ENCODE measurements at regions not wholly inside any gene's neighbourhood (a gene's known extent, or its start where the extent isn't known, plus 50 kb on each side); places are given as distances from the start of the nearest gene placed in this dataset.

DNA sequence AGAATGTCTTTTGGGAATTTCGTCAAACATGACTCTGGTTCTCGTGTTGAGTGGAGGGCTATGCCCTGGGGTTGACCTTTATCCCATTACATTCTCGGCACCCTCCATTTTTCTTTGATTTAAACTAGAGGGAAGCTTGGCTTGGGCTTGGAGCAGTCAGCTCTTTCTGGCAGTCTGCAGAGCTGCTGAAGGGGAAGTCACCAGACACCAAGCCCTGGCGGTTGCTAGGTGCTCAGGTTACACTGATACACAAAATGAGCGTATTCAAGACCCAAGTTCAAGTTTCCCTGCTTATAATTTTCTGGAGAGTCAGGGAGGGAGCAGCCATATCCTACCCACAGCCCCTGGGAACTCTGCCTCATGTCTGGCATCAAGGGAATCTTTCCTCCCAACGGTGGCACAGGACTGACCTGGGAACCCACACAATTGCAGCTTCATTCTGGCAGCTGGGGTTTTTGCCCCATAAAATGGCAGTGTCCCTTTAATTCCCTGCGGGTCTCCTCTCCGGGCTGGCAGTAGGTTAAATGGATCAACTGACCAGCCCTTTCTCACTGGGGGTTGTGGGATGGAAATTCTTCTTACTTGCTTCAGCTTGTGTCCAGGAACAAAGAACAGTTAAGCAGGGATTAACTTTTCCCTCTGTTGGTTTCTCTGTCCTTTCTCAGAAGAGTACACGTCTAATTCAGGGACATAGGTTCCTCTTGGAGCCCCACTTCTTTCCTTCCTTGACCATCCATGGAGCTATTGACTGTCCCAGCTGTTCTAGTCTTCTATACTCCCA, 110.0 kb upstream of the DLG1 start:
- H3K4me2 ChIP-seq (ENCODE audit: insufficient read depth, low read length), result no peak overlapping the region
- DNase-seq, result no peak

DNA sequence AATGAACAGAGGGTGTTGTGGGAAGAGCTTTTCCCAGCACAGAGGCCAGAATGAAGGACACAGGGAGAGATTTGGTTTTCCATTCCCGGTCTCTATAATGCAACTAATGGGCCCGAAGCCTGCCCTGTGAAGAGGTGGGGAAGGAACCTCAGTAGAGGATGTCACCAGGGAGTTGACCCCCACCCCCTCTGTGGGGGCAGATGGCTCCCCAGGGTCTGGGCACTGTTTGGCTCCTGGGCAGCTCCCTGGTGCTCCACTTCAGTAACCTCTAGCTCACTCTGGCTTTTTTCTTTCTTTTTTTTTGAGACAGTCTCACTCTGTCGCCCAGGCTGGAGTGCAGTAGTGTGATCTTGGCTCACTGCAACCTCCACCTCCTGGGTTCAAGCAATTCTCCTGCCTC, 109.1 kb upstream of the DLG1 start:
- no peaks in the 10 kb centered on the region for H3K27me3 ChIP-seq (ENCODE audit: insufficient read depth, low read length, poor library complexity)
- no peak for ATAC-seq (ENCODE audit: insufficient read depth, low read depth)

More for the DNA sequence above, 110.0 kb upstream of the DLG1 start:
- Histone ChIP-seq H3K27ac (ENCODE audit: low read length) (no peak overlapping the region), H4K20me1 (ENCODE audit: insufficient read depth, low read length) (no peaks in the 10 kb centered on the region), H3K9me3 (ENCODE audit: insufficient read depth, low read length, severe bottlenecking) (peaks cover 4% of the 10 kb centered on the region), H3K36me3 (ENCODE audit: insufficient read depth, low read length) (no peaks in the 10 kb centered on the region), H3K79me2 (ENCODE audit: insufficient read depth, low read length) (no peaks in the 10 kb centered on the region), H3K9ac (ENCODE audit: low read depth, low read length) (no peak overlapping the region), H3K27me3 (ENCODE audit: insufficient read depth, low read length, poor library complexity) (no peaks in the 10 kb centered on the region), H3K4me3 (ENCODE audit: low read depth in 1 of 2, low read length in 2 of 2) (no peak overlapping the region), H3K4me1 (ENCODE audit: insufficient read depth, low read length) (no peaks in the 10 kb centered on the region), H2AFZ (ENCODE audit: low read depth, low read length) (no peak overlapping the region)
- ATAC-seq (ENCODE audit: insufficient read depth, low read depth), result no peak
- TF ChIP-seq EZH2 (IDR thresholded peaks at IDR 0.05; ENCODE audit: borderline replicate concordance, low read depth, low read length, severe bottlenecking), result no peak
- TF ChIP-seq, protein P1, sequence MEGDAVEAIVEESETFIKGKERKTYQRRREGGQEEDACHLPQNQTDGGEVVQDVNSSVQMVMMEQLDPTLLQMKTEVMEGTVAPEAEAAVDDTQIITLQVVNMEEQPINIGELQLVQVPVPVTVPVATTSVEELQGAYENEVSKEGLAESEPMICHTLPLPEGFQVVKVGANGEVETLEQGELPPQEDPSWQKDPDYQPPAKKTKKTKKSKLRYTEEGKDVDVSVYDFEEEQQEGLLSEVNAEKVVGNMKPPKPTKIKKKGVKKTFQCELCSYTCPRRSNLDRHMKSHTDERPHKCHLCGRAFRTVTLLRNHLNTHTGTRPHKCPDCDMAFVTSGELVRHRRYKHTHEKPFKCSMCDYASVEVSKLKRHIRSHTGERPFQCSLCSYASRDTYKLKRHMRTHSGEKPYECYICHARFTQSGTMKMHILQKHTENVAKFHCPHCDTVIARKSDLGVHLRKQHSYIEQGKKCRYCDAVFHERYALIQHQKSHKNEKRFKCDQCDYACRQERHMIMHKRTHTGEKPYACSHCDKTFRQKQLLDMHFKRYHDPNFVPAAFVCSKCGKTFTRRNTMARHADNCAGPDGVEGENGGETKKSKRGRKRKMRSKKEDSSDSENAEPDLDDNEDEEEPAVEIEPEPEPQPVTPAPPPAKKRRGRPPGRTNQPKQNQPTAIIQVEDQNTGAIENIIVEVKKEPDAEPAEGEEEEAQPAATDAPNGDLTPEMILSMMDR (IDR thresholded peaks at IDR 0.05; ENCODE audit: borderline replicate concordance, extremely low read depth, low read length, poor library complexity, severe bottlenecking), result no peak

DNA sequence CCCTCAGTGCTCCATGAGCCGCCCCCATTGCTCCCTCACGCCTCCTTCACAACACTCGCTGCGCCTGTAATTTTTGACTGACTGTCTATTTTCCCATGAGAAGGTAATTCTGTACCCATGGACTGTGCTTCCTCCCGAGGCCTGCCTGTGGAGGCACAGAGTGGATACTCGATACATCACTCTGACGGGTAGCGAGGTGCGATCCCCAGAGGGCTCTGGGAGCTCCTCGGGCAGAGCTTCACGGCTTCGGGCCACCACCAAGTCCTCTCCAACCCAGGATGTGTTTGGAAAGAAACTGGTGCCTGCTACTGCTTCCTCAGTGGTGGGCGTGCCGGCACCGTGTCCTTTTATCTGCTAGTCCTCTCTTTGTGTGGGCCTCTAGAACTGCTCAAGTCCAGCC, 108.6 kb upstream of the DLG1 start:
- H3K36me3 ChIP-seq (ENCODE audit: insufficient read depth, low read length), result no peaks in the 10 kb centered on the region
- no peak for ATAC-seq (ENCODE audit: insufficient read depth, low read depth)
- no peak for DNase-seq
- no peak for TF ChIP-seq EZH2 (IDR thresholded peaks at IDR 0.05; ENCODE audit: borderline replicate concordance, low read depth, low read length, severe bottlenecking)
- TF ChIP-seq, protein P1 (IDR thresholded peaks at IDR 0.05; ENCODE audit: borderline replicate concordance, extremely low read depth, low read length, poor library complexity, severe bottlenecking), result no peak
- peaks cover 4% of the 10 kb centered on the region for H3K9me3 ChIP-seq (ENCODE audit: insufficient read depth, low read length, severe bottlenecking)
- no peak overlapping the region for H2AFZ ChIP-seq (ENCODE audit: low read depth, low read length)
- H3K27ac ChIP-seq (ENCODE audit: low read length), result no peak overlapping the region
- H4K20me1 ChIP-seq (ENCODE audit: insufficient read depth, low read length), result no peaks in the 10 kb centered on the region
- no peaks in the 10 kb centered on the region for H3K27me3 ChIP-seq (ENCODE audit: insufficient read depth, low read length, poor library complexity)
- no peaks in the 10 kb centered on the region for H3K4me1 ChIP-seq (ENCODE audit: insufficient read depth, low read length)
- H3K4me3 ChIP-seq (ENCODE audit: low read depth in 1 of 2, low read length in 2 of 2), result no peak overlapping the region
- H3K4me2 ChIP-seq (ENCODE audit: insufficient read depth, low read length), result no peak overlapping the region
- H3K79me2 ChIP-seq (ENCODE audit: insufficient read depth, low read length), result no peaks in the 10 kb centered on the region
- H3K9ac ChIP-seq (ENCODE audit: low read depth, low read length), result no peak overlapping the region

More for the DNA sequence above, 109.1 kb upstream of the DLG1 start:
- no peak overlapping the region for H2AFZ ChIP-seq (ENCODE audit: low read depth, low read length)
- peaks cover 4% of the 10 kb centered on the region for H3K9me3 ChIP-seq (ENCODE audit: insufficient read depth, low read length, severe bottlenecking)
- no peak overlapping the region for H3K9ac ChIP-seq (ENCODE audit: low read depth, low read length)
- H3K4me2 ChIP-seq (ENCODE audit: insufficient read depth, low read length), result no peak overlapping the region
- no peak overlapping the region for H3K27ac ChIP-seq (ENCODE audit: low read length)
- no peaks in the 10 kb centered on the region for H3K4me1 ChIP-seq (ENCODE audit: insufficient read depth, low read length)
- H3K36me3 ChIP-seq (ENCODE audit: insufficient read depth, low read length), result no peaks in the 10 kb centered on the region
- no peak for DNase-seq
- H4K20me1 ChIP-seq (ENCODE audit: insufficient read depth, low read length), result no peaks in the 10 kb centered on the region
- no peak for TF ChIP-seq EZH2 (IDR thresholded peaks at IDR 0.05; ENCODE audit: borderline replicate concordance, low read depth, low read length, severe bottlenecking)
- TF ChIP-seq, protein P1 (IDR thresholded peaks at IDR 0.05; ENCODE audit: borderline replicate concordance, extremely low read depth, low read length, poor library complexity, severe bottlenecking), result no peak
- no peak overlapping the region for H3K4me3 ChIP-seq (ENCODE audit: low read depth in 1 of 2, low read length in 2 of 2)
- H3K79me2 ChIP-seq (ENCODE audit: insufficient read depth, low read length), result no peaks in the 10 kb centered on the region

Data from DND-41 (cell line).